Astrocyte (in vitro differentiated cells and primary cell): ENCODE measurements at regions not wholly inside any gene's neighbourhood (a gene's known extent, or its start where the extent isn't known, plus 50 kb on each side); places are given as distances from the start of the nearest gene placed in this dataset.

ENCODE experiments used
- EZH2 ChIP-seq: IDR thresholded peaks from 2 replicates; pipeline ENCODE4 v1.6.1; 2012; ENCODE audit warnings: mild to moderate bottlenecking, low read length, inconsistent platforms; ENCODE audit not compliant: insufficient read depth
- TF ChIP-seq, protein P1 (sequence below): IDR thresholded peaks from 2 replicates; pipeline ENCODE4 v1.5.1; 2011; ENCODE audit warnings: low read depth, mild to moderate bottlenecking, inconsistent platforms, low read length, moderate library complexity; ENCODE audit not compliant: insufficient read depth

DNA sequence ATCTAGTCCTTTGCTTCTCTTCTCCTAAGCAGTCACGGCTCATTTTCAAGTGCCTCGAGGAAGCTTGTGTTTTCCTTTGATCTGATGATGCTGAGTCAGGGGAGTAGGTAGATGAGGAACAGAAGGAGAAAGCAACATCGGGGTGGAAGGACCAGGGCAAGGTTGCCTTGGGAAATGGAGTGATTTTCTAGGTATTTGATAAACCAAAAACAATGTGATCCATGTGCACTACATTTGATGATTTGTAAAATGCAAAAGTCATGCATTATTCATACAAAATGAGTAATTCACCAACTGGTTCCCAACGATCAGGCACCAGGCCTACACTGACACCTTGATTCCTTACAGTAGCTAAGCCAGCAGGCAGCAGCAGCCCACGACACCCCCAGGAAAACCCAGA lies 205.3 kb downstream of the ANAPC1 start:
- no peak for TF ChIP-seq EZH2
- TF ChIP-seq, protein P1, sequence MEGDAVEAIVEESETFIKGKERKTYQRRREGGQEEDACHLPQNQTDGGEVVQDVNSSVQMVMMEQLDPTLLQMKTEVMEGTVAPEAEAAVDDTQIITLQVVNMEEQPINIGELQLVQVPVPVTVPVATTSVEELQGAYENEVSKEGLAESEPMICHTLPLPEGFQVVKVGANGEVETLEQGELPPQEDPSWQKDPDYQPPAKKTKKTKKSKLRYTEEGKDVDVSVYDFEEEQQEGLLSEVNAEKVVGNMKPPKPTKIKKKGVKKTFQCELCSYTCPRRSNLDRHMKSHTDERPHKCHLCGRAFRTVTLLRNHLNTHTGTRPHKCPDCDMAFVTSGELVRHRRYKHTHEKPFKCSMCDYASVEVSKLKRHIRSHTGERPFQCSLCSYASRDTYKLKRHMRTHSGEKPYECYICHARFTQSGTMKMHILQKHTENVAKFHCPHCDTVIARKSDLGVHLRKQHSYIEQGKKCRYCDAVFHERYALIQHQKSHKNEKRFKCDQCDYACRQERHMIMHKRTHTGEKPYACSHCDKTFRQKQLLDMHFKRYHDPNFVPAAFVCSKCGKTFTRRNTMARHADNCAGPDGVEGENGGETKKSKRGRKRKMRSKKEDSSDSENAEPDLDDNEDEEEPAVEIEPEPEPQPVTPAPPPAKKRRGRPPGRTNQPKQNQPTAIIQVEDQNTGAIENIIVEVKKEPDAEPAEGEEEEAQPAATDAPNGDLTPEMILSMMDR, result no peak
